ENCODE measurements at regions not wholly inside any gene's neighbourhood (a gene's known extent, or its start where the extent isn't known, plus 50 kb on each side); places are given as distances from the start of the nearest gene placed in this dataset.

GRCh38 chr12:67593461-67594330 lies 54.8 kb upstream of the DYRK2 start:
- no peak for DNase-seq

- no peak for DNase-seq
Observed at GRCh38 chr12:67594888-67595287, 53.7 kb upstream of the DYRK2 start.

GRCh38 chr12:67595365-67595764 lies 53.2 kb upstream of the DYRK2 start:
- no peak for DNase-seq

GRCh38 chr12:67598598-67598997 lies 49.9 kb upstream of the DYRK2 start:
- DNase-seq = no peak

Measured in stimulated activated CD4-positive, alpha-beta T cell treated with anti-CD3 and anti-CD28 coated beads, Interleukin-4, amount 100 ng/mL, for 1 hour (primary cell).